ENCODE measurements at regions not wholly inside any gene's neighbourhood (a gene's known extent, or its start where the extent isn't known, plus 50 kb on each side); places are given as distances from the start of the nearest gene placed in this dataset.

DNA sequence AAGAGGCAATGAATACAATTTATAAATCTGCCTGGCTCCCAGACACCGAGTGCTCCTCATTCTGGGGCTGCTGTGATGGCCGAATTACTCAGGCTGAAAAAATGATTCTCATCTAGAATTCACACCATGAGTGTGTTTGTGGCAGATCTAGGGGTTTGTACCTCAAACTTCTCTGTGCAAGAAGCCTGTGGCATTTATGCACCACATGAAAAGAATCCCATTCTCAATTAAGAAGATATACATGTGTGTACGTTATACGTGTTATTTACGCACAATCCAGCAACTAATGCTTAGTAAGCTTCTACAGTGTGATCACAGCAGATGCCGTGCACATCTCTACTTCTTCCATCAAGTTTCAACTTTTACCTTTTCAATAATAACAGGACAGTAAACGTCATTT, 476.8 kb downstream of the SHQ1 start:
- TF ChIP-seq, protein P1, sequence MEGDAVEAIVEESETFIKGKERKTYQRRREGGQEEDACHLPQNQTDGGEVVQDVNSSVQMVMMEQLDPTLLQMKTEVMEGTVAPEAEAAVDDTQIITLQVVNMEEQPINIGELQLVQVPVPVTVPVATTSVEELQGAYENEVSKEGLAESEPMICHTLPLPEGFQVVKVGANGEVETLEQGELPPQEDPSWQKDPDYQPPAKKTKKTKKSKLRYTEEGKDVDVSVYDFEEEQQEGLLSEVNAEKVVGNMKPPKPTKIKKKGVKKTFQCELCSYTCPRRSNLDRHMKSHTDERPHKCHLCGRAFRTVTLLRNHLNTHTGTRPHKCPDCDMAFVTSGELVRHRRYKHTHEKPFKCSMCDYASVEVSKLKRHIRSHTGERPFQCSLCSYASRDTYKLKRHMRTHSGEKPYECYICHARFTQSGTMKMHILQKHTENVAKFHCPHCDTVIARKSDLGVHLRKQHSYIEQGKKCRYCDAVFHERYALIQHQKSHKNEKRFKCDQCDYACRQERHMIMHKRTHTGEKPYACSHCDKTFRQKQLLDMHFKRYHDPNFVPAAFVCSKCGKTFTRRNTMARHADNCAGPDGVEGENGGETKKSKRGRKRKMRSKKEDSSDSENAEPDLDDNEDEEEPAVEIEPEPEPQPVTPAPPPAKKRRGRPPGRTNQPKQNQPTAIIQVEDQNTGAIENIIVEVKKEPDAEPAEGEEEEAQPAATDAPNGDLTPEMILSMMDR (IDR thresholded peaks at IDR 0.05; ENCODE audit: control extremely low read depth, extremely low read depth) = no peak
- WGBS, 2 donors = 91 to 96% methylated on average over 7 of the region's 7 CpGs
- H3K9ac ChIP-seq (ENCODE audit: insufficient read depth in 1 of 2, low read length in 2 of 2) = no peak overlapping the region
- no peak overlapping the region for H3K4me3 ChIP-seq
- H3K36me3 ChIP-seq (ENCODE audit: control insufficient read depth in 4 of 4, insufficient read depth in 4 of 4, low read length in 4 of 4) = no peaks in the 10 kb centered on the region
- peaks cover 0 to 7% (median 0%) of the 10 kb centered on the region in 5 donors for H3K4me1 ChIP-seq (ENCODE audit: control insufficient read depth in 5 of 5, insufficient read depth in 5 of 5, low read length in 5 of 5)
- ATAC-seq (ENCODE audit: insufficient read depth, low FRiP score) = no peak
- H3K27me3 ChIP-seq (ENCODE audit: control insufficient read depth in 3 of 3, insufficient read depth in 3 of 3, low read length in 2 of 3) = no peaks in the 10 kb centered on the region
- H3K27ac ChIP-seq (ENCODE audit: low read depth in 1 of 2, low read length in 1 of 2) = no peak overlapping the region
- H3K9me3 ChIP-seq (ENCODE audit: control insufficient read depth in 4 of 4, insufficient read depth in 3 of 4, low read length in 3 of 4) = no peaks in the 10 kb centered on the region
- DNase-seq = no peak

DNA sequence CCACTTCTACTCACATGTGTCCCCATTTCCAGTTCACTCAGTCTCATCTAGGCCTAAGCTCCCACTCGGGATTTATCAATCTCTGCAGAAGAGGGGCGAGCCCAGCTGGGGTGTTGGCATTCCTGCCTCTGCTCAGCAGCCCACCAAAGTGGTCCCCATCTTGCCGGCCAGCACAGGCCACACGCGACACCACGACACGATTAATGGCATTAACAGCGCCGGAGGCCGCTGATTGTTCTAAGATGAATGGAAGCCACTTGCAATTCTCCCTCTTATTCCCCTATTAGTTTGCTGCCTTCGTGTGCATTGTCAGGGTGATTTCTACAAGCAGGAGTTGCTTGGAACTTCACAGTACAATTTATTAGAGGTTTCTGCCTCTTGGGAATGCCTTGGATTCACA, 477.3 kb downstream of the SHQ1 start:
- peaks cover 0 to 7% (median 0%) of the 10 kb centered on the region in 5 donors for H3K4me1 ChIP-seq (ENCODE audit: control insufficient read depth in 5 of 5, insufficient read depth in 5 of 5, low read length in 5 of 5)
- WGBS, 2 donors = 90 to 91% methylated on average over 11 of the region's 11 CpGs
- no peak for DNase-seq
- H3K4me3 ChIP-seq = no peak overlapping the region
- H3K27me3 ChIP-seq (ENCODE audit: control insufficient read depth in 3 of 3, insufficient read depth in 3 of 3, low read length in 2 of 3) = no peaks in the 10 kb centered on the region
- no peak overlapping the region for H3K9ac ChIP-seq (ENCODE audit: insufficient read depth in 1 of 2, low read length in 2 of 2)
- ATAC-seq (ENCODE audit: insufficient read depth, low FRiP score) = no peak
- TF ChIP-seq, protein P1 (IDR thresholded peaks at IDR 0.05; ENCODE audit: control extremely low read depth, extremely low read depth) = no peak
- H3K27ac ChIP-seq (ENCODE audit: low read depth in 1 of 2, low read length in 1 of 2) = no peak overlapping the region
- H3K36me3 ChIP-seq (ENCODE audit: control insufficient read depth in 4 of 4, insufficient read depth in 4 of 4, low read length in 4 of 4) = no peaks in the 10 kb centered on the region
- H3K9me3 ChIP-seq (ENCODE audit: control insufficient read depth in 4 of 4, insufficient read depth in 3 of 4, low read length in 3 of 4) = no peaks in the 10 kb centered on the region

DNA sequence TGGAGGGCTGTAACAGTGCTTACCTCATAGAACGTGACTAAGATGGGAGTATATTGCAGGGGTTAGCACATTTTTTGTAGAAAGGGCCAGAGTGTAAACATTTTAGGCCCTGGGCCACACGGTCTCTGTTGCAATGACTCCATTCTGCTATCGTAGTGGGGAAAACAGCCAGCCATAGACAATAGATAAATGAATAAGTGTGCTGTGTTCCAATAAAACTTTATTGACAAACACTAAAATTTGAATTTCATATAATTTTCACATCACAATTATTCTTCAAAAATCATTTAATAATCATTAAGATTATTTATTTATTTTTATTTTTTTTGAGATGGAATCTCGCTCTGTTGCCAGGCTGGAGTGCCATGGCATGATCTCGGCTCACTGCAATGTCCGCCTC, 478.6 kb downstream of the SHQ1 start:
- 97 to 98% methylated on average over 6 of the region's 6 CpGs for WGBS, 2 donors

More for the DNA sequence above, 478.6 kb downstream of the SHQ1 start:
- Histone ChIP-seq H3K27me3 (ENCODE audit: control insufficient read depth in 3 of 3, insufficient read depth in 3 of 3, low read length in 2 of 3) (no peaks in the 10 kb centered on the region), H3K9ac (ENCODE audit: insufficient read depth in 1 of 2, low read length in 2 of 2) (no peak overlapping the region), H3K9me3 (ENCODE audit: control insufficient read depth in 4 of 4, insufficient read depth in 3 of 4, low read length in 3 of 4) (no peaks in the 10 kb centered on the region), H3K4me1 (ENCODE audit: control insufficient read depth in 5 of 5, insufficient read depth in 5 of 5, low read length in 5 of 5) (peaks cover 0 to 7% (median 0%) of the 10 kb centered on the region in 5 donors), H3K27ac (ENCODE audit: low read depth in 1 of 2, low read length in 1 of 2) (no peak overlapping the region), H3K4me3 (no peak overlapping the region), H3K36me3 (ENCODE audit: control insufficient read depth in 4 of 4, insufficient read depth in 4 of 4, low read length in 4 of 4) (no peaks in the 10 kb centered on the region)
- DNase-seq = no peak
- no peak for ATAC-seq (ENCODE audit: insufficient read depth, low FRiP score)
- TF ChIP-seq, protein P1 (IDR thresholded peaks at IDR 0.05; ENCODE audit: control extremely low read depth, extremely low read depth) = no peak
